ENCODE measurements at regions not wholly inside any gene's neighbourhood (a gene's known extent, or its start where the extent isn't known, plus 50 kb on each side); places are given as distances from the start of the nearest gene placed in this dataset.

DNA sequence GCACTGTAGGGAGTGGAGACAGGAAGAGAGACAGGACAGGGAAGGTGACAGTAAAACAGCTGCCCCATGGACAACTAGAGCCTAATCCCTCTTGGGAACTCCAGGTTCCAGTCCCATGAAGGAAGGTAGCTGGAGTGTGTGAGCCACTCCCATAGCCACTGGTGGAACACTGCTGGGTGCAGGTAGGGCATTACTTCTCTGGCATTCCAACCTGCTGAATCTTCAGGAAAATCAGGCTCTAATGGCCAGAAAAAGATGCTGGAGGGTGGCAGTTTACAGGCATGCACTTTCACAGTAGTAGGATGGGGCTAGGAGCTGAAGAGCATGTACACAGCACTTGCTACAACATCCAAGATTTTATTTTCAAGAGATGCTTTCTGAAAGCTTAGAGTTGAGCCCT is 259.4 kb downstream of the AUH start:
- no peak for DNase-seq

DNA sequence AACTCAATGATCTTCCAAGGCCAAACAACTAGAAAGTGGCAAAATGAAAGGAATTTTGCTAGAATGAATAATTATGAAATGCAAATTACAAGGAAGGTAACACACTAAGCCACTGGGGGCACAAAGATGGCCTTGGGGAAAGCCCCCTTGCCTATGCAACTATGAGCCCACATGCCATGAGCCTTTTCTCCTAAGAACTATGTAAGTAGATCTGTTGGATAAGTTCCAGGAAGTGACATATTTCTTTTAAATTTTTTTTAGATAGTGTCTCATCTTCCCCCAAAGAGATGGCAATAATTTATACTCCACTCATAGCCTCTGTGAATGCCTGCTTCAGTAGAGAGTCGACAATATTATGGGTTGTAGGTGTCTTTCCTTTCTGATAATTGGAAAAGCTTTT is 257.8 kb downstream of the AUH start:
- no peak for DNase-seq

DNA sequence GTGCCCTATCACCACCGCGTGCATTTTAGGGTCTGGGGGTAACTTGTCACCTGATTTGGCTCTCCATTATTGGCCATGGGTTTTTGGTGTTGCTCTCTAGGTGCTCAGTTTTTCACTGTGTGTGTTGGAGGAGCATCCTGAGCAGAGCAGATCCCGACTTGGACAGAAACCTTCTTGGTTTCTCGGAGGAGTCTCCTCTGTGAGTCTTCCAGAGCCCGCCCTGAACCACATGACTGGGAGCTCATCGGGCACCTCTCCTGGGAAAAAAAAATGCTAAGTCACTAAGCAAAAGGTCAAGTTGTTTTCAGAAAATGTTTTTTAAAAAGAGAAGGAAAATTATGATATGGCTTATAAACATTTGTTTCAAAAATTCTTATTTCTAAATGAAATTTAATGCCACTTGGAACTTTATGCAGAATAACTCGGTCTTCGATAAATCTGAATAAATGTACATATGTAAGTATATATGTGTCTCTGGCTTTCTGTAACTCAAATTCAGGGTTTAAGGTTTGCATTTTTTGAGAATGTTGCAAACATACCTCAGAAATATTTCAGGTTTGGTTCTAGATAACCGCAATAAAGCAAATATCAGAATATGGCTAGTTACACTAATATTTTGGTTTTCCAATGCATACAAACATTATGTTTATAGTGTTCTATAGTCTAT is 255.2 kb downstream of the AUH start:
- DNase-seq: no peak

- DNase-seq: no peak
These were observed 250.5 kb downstream of the AUH start for GRCh38 chr9:91111226-91111625.

- no peak for DNase-seq
These were observed 249.8 kb downstream of the AUH start for GRCh38 chr9:91111876-91112275.

- DNase-seq: no peak
These were observed 248.7 kb downstream of the AUH start for GRCh38 chr9:91113016-91113415.

DNA sequence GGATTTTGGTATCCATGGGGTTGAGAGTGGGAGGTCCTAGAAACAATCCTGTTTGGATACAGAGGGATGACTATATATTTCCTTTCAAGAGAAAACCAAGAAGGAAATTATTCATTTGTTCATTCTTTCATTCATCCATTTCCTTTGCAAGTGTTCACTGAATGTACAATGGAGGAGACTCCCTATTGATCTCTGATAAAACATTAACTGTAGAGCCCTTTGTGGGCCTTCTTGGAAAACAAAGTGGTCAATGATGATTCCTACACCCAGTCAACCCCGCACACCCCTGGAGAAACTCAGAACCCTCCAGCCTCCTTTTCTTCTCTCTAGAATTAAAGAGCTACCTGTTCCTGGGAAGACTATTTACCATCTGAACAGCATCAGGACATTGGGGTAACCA is 247.3 kb downstream of the AUH start:
- no peak for DNase-seq

- DNase-seq: no peak
These were observed 245.5 kb downstream of the AUH start for GRCh38 chr9:91116211-91116610.

DNA sequence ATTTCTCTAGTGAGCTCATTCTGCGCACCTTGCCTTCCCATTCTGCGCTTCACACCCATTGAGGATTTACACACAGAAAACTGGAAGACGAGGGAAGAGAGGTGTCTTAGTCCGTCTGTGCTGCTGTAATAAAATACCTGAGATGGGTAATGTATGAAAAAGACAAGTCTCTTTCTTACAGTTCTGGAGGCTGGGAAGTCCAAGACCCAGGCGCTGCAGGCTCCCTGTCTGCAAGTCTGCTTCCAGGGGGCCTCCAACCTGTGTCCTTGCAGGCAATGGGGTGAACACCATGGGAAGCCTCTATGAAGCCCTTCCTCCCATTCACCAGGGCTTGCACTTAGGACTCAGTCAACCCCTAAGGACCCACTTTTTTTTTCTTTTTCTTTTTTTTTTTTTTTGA is 245.0 kb downstream of the AUH start:
- no peak for DNase-seq

DNA sequence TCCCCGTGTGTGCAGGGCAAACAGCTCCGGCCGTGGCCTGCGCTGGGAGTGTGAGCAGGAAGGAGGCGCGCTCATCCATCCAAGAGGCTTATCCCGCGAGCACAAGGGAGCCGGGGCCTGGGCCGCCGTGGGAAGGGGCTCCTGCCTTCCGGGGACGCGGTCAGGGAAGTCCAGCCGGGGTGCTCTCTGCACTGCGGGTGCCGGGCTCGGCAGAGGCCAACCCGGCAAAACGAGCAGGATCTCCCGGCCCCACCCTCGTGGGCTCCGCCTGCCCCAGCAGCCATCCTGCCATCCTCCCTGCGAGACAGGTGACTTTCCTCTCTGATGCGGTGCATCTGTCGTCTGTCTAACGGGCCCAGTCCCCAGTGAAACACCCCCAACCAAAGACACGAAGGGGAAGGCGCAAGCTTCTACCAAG is 244.2 kb downstream of the AUH start:
- no peak for DNase-seq

DNA sequence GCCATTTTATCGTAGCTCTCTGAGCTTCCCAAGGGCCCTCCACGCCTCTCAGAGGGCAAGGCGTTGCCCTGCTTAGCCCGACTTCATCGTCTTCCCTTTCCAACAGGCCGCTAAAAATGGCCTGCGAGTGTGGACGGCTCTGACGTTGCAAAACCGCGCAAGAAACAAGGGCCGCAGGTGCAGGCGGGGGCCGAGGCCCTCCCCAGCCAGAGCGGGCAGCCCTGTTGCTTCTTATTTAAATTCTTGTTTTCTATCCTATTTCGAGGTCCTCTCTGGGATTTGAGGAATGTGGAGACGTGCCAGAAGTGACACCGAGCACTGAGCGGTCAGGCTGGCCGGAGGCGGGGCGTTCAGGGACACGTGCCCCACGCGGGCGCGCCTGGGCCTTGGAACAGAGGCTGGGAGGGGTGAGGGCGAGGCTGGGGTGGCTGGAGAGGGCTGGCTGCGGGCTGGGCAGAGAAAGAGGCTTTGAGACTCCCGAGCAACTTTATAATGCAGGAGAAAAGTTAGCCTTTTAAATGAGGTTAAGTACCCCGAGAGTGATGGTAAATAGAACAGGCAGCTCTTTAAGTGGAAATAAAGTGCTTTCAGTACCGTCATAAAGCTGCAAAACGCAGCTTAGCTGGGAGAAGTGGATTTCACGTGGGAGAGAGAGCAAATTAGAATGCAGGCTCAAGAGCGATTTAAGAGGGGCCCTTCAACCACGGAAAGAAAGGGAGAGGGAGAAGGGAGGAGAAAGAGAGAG is 243.6 kb downstream of the AUH start:
- peak; percentile 61 for DNase-seq

GRCh38 chr9:91118704-91119025 is 243.1 kb downstream of the AUH start:
- DNase-seq: no peak

DNA sequence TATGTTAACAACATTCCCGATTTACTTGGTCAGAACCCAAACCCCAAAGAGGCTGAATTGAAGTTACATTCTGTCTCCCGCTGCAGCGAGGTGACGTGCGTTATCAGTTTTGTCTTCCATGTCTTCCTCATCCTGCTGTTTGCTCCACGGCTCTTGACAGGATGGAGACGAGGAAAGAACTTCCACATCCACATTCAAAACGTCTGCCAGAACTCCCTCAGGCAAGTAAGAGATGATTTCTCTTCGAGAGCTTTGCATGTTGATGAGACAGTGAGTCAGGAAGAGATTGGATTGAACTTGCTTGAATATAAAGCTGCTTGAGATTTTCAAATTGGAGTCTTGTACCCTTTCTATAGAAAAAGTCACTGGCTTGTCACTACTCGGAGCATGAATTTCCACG is 242.6 kb downstream of the AUH start:
- no peak for DNase-seq

DNA sequence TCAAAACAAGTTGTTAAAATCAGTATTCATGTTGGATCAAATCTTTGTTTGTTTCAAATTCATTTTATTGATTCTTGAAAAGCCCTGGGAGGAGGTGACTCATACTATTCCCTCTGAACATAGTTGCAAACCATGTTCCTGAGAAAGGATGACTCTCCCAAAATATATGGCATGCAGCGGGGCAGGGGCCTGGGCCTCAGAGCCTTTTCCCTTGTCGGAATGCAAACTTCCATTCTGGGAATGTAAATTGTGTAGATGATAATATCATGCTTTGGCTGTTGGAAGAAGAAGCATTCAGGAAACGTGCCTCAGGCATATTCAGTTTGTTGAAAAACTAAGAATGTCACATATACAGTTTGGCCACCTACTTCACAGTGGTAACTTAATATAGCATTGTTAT is 242.0 kb downstream of the AUH start:
- no peak for DNase-seq

GRCh38 chr9:91120200-91120599 is 241.5 kb downstream of the AUH start:
- no peak for DNase-seq

GRCh38 chr9:91122755-91123154 is 239.0 kb downstream of the AUH start:
- DNase-seq: no peak

- DNase-seq: no peak
These were observed 234.8 kb downstream of the AUH start for GRCh38 chr9:91126761-91127445.

GRCh38 chr9:91127653-91128052 is 234.1 kb downstream of the AUH start:
- no peak for DNase-seq

GRCh38 chr9:91130796-91131318 is 230.9 kb downstream of the AUH start:
- no peak for DNase-seq

DNA sequence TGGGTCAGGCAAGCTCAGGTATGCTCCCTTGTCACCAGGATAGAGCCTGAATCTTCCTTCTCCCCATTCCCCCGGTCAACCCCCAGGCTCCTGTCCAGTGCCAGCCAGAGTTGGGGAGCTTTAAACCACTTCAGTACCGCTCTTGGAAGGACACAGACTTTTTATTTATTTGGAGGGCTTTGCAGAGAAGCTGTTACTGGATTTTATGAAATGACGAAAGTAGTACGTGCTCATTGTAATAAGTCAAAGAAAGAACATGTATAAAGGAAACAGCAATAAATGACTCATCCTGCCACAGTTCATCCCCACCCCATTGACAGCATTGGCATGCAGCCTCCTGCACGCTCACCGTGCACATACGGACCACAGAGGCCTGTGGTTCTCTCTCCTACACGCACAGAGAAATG is 230.3 kb downstream of the AUH start:
- no peak for DNase-seq

DNA sequence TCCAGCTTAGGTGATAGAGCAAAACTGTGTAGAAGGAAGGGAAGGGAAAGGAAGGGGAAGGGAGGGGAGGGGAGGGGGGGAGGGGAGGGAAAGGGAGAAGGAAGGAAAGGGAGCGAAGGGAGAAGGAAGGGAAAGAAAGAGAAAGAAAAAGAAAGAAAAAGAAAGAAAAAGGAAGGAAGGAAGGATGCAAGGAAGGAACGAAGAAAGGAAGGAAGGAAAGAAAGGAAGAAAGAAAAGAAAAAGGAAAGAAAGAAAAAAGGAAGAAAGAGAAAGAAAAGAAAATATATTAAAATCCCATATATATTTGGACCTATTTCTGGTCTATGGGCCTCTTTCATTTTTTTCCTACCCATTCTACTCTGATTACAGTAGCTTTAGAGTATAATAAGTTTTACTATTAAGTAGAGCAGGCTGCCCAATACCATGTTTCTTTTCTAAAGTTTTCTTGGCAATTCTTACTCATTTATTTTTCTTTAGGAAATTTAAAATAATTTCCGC is 229.1 kb downstream of the AUH start:
- no peak for DNase-seq

GRCh38 chr9:91134608-91135007 is 227.1 kb downstream of the AUH start:
- DNase-seq: no peak

- DNase-seq: no peak
These were observed 224.3 kb downstream of the AUH start for GRCh38 chr9:91137391-91137790.

- DNase-seq: no peak
These were observed 223.0 kb downstream of the AUH start for GRCh38 chr9:91138760-91139159.
